Activated T-helper 17 cell treated with anti-CD3 and anti-CD28 coated beads, Interleukin-2, amount 50 U/mL, for 72 hours (primary cell): ENCODE measurements at regions not wholly inside any gene's neighbourhood (a gene's known extent, or its start where the extent isn't known, plus 50 kb on each side); places are given as distances from the start of the nearest gene placed in this dataset.

Experiments used
- ATAC-seq: fragments of 150-1000 bp; cut with Tn5 transposase; replicated peaks from 2 replicates; pipeline ENCODE4 v1.10.0; 2021; ENCODE audit warnings: mild to moderate bottlenecking, moderate library complexity
- H3K27ac Mint-ChIP-seq: one replicate; pipeline ENCODE4 v1.8.0; 2022; ENCODE audit warnings: mixed read lengths
- H3K27me3 Mint-ChIP-seq: one replicate; pipeline ENCODE4 v1.8.0; 2022; ENCODE audit warnings: mixed read lengths
- H3K36me3 Mint-ChIP-seq: one replicate; pipeline ENCODE4 v1.8.0; 2022; ENCODE audit warnings: low read depth, mild to moderate bottlenecking, mixed read lengths
- H3K4me1 Mint-ChIP-seq: one replicate; pipeline ENCODE4 v1.8.0; 2022; ENCODE audit warnings: mixed read lengths
- H3K4me3 Mint-ChIP-seq: one replicate; pipeline ENCODE4 v1.8.0; 2022; ENCODE audit warnings: mild to moderate bottlenecking, mixed read lengths
- H3K9me3 Mint-ChIP-seq: one replicate; pipeline ENCODE4 v1.8.0; 2022; ENCODE audit warnings: mixed read lengths

- H3K4me3 Mint-ChIP-seq: no peak overlapping the region
- H3K27ac Mint-ChIP-seq: no peak overlapping the region
- H3K36me3 Mint-ChIP-seq: no peaks in the 10 kb centered on the region
- H3K4me1 Mint-ChIP-seq: no peaks in the 10 kb centered on the region
- H3K9me3 Mint-ChIP-seq: no peaks in the 10 kb centered on the region
- peaks cover 3% of the 10 kb centered on the region for H3K27me3 Mint-ChIP-seq
- no peak for ATAC-seq
These were observed 287.2 kb upstream of the GYPC start for GRCh38 chr2:126368758-126369157.

GRCh38 chr2:126370201-126370600 lies 285.8 kb upstream of the GYPC start:
- no peaks in the 10 kb centered on the region for H3K36me3 Mint-ChIP-seq
- no peaks in the 10 kb centered on the region for H3K4me1 Mint-ChIP-seq
- ATAC-seq: no peak
- no peaks in the 10 kb centered on the region for H3K9me3 Mint-ChIP-seq
- no peak overlapping the region for H3K4me3 Mint-ChIP-seq
- H3K27me3 Mint-ChIP-seq: peaks cover 3% of the 10 kb centered on the region
- H3K27ac Mint-ChIP-seq: no peak overlapping the region

- H3K9me3 Mint-ChIP-seq: no peaks in the 10 kb centered on the region
These were observed 283.6 kb upstream of the GYPC start for GRCh38 chr2:126372406-126372805.

GRCh38 chr2:126378176-126378575 lies 277.8 kb upstream of the GYPC start:
- Mint-ChIP-seq H3K27ac (no peak overlapping the region), H3K27me3 (peaks cover 21% of the 10 kb centered on the region), H3K4me1 (no peaks in the 10 kb centered on the region), H3K4me3 (no peak overlapping the region), H3K36me3 (no peaks in the 10 kb centered on the region), H3K9me3 (peaks cover 3% of the 10 kb centered on the region)
- ATAC-seq: no peak

More at GRCh38 chr2:126372406-126372805, 283.6 kb upstream of the GYPC start:
- Mint-ChIP-seq H3K4me3 (no peak overlapping the region), H3K36me3 (no peaks in the 10 kb centered on the region), H3K27ac (no peak overlapping the region), H3K4me1 (no peaks in the 10 kb centered on the region), H3K27me3 (peaks cover 4% of the 10 kb centered on the region)
- ATAC-seq: no peak

GRCh38 chr2:126381091-126381490 lies 274.9 kb upstream of the GYPC start:
- H3K4me3 Mint-ChIP-seq: no peak overlapping the region
- no peaks in the 10 kb centered on the region for H3K36me3 Mint-ChIP-seq
- peaks cover 3% of the 10 kb centered on the region for H3K9me3 Mint-ChIP-seq
- peaks cover 24% of the 10 kb centered on the region for H3K27me3 Mint-ChIP-seq
- no peak for ATAC-seq
- H3K27ac Mint-ChIP-seq: no peak overlapping the region
- H3K4me1 Mint-ChIP-seq: no peaks in the 10 kb centered on the region

- peaks cover 14% of the 10 kb centered on the region for H3K9me3 Mint-ChIP-seq
- H3K4me1 Mint-ChIP-seq: no peaks in the 10 kb centered on the region
- no peak overlapping the region for H3K27ac Mint-ChIP-seq
- no peaks in the 10 kb centered on the region for H3K36me3 Mint-ChIP-seq
- peaks cover 26% of the 10 kb centered on the region for H3K27me3 Mint-ChIP-seq
- H3K4me3 Mint-ChIP-seq: no peak overlapping the region
- no peak for ATAC-seq
These were observed 273.0 kb upstream of the GYPC start for GRCh38 chr2:126382998-126383397.

- H3K9me3 Mint-ChIP-seq: peaks cover 14% of the 10 kb centered on the region
- ATAC-seq: no peak
- H3K4me1 Mint-ChIP-seq: no peaks in the 10 kb centered on the region
- no peak overlapping the region for H3K27ac Mint-ChIP-seq
- peaks cover 26% of the 10 kb centered on the region for H3K27me3 Mint-ChIP-seq
- no peaks in the 10 kb centered on the region for H3K36me3 Mint-ChIP-seq
- H3K4me3 Mint-ChIP-seq: no peak overlapping the region
These were observed 272.2 kb upstream of the GYPC start for GRCh38 chr2:126383800-126384199.

- no peaks in the 10 kb centered on the region for H3K36me3 Mint-ChIP-seq
- H3K4me1 Mint-ChIP-seq: no peaks in the 10 kb centered on the region
- no peak overlapping the region for H3K4me3 Mint-ChIP-seq
- ATAC-seq: no peak
- peaks cover 14% of the 10 kb centered on the region for H3K9me3 Mint-ChIP-seq
- H3K27me3 Mint-ChIP-seq: peaks cover 15% of the 10 kb centered on the region
- H3K27ac Mint-ChIP-seq: no peak overlapping the region
These were observed 270.5 kb upstream of the GYPC start for GRCh38 chr2:126385441-126385840.

- no peak overlapping the region for H3K4me3 Mint-ChIP-seq
- H3K27me3 Mint-ChIP-seq: peaks cover 15% of the 10 kb centered on the region
- no peak for ATAC-seq
- H3K36me3 Mint-ChIP-seq: no peaks in the 10 kb centered on the region
- H3K4me1 Mint-ChIP-seq: no peaks in the 10 kb centered on the region
- H3K27ac Mint-ChIP-seq: no peak overlapping the region
- H3K9me3 Mint-ChIP-seq: peaks cover 14% of the 10 kb centered on the region
These were observed 270.0 kb upstream of the GYPC start for GRCh38 chr2:126385983-126386382.

GRCh38 chr2:126389446-126389845 lies 266.5 kb upstream of the GYPC start:
- Mint-ChIP-seq H3K27me3 (peaks cover 11% of the 10 kb centered on the region), H3K36me3 (no peaks in the 10 kb centered on the region), H3K4me1 (no peaks in the 10 kb centered on the region), H3K4me3 (no peak overlapping the region), H3K27ac (no peak overlapping the region), H3K9me3 (peaks cover 11% of the 10 kb centered on the region)
- peak; percentile 39 for ATAC-seq

- Mint-ChIP-seq H3K4me1 (no peaks in the 10 kb centered on the region), H3K9me3 (no peaks in the 10 kb centered on the region), H3K27me3 (peaks cover 16% of the 10 kb centered on the region), H3K36me3 (no peaks in the 10 kb centered on the region), H3K27ac (no peak overlapping the region), H3K4me3 (no peak overlapping the region)
- ATAC-seq: no peak
These were observed 263.1 kb upstream of the GYPC start for GRCh38 chr2:126392889-126393288.

- Mint-ChIP-seq H3K27me3 (peaks cover 26% of the 10 kb centered on the region), H3K4me1 (no peaks in the 10 kb centered on the region), H3K9me3 (no peaks in the 10 kb centered on the region), H3K36me3 (no peaks in the 10 kb centered on the region), H3K27ac (no peak overlapping the region), H3K4me3 (no peak overlapping the region)
- no peak for ATAC-seq
These were observed 257.0 kb upstream of the GYPC start for GRCh38 chr2:126399001-126399400.

- no peak for ATAC-seq
- H3K9me3 Mint-ChIP-seq: no peaks in the 10 kb centered on the region
- H3K4me3 Mint-ChIP-seq: no peak overlapping the region
- H3K27me3 Mint-ChIP-seq: peaks cover 28% of the 10 kb centered on the region
- H3K4me1 Mint-ChIP-seq: no peaks in the 10 kb centered on the region
- H3K27ac Mint-ChIP-seq: no peak overlapping the region
- no peaks in the 10 kb centered on the region for H3K36me3 Mint-ChIP-seq
These were observed 252.8 kb upstream of the GYPC start for GRCh38 chr2:126403039-126403628.

- ATAC-seq: no peak
- H3K9me3 Mint-ChIP-seq: no peaks in the 10 kb centered on the region
- H3K4me1 Mint-ChIP-seq: no peaks in the 10 kb centered on the region
- H3K36me3 Mint-ChIP-seq: no peaks in the 10 kb centered on the region
- peaks cover 29% of the 10 kb centered on the region for H3K27me3 Mint-ChIP-seq
- no peak overlapping the region for H3K27ac Mint-ChIP-seq
- no peak overlapping the region for H3K4me3 Mint-ChIP-seq
These were observed 249.7 kb upstream of the GYPC start for GRCh38 chr2:126406267-126406666.

GRCh38 chr2:126408671-126409070 lies 247.3 kb upstream of the GYPC start:
- H3K4me3 Mint-ChIP-seq: no peak overlapping the region
- no peaks in the 10 kb centered on the region for H3K36me3 Mint-ChIP-seq
- H3K9me3 Mint-ChIP-seq: no peaks in the 10 kb centered on the region
- H3K4me1 Mint-ChIP-seq: peaks cover 9% of the 10 kb centered on the region
- no peak overlapping the region for H3K27ac Mint-ChIP-seq
- no peak for ATAC-seq
- peaks cover 22% of the 10 kb centered on the region for H3K27me3 Mint-ChIP-seq

- H3K4me1 Mint-ChIP-seq: peaks cover 9% of the 10 kb centered on the region
- ATAC-seq: no peak
- H3K9me3 Mint-ChIP-seq: no peaks in the 10 kb centered on the region
These were observed 246.1 kb upstream of the GYPC start for GRCh38 chr2:126409850-126410249.

More at GRCh38 chr2:126409850-126410249, 246.1 kb upstream of the GYPC start:
- no peaks in the 10 kb centered on the region for H3K36me3 Mint-ChIP-seq
- no peak overlapping the region for H3K27ac Mint-ChIP-seq
- no peak overlapping the region for H3K4me3 Mint-ChIP-seq
- H3K27me3 Mint-ChIP-seq: peaks cover 22% of the 10 kb centered on the region
